ENCODE measurements at regions not wholly inside any gene's neighbourhood (a gene's known extent, or its start where the extent isn't known, plus 50 kb on each side); places are given as distances from the start of the nearest gene placed in this dataset.

GRCh38 chr15:79378394-79379109 lies 53.6 kb upstream of the MINAR1 start:
- no peak for TF ChIP-seq EZH2phosphoT487 (IDR thresholded peaks at IDR 0.05; ENCODE audit: borderline replicate concordance)
- TF ChIP-seq, protein P1, sequence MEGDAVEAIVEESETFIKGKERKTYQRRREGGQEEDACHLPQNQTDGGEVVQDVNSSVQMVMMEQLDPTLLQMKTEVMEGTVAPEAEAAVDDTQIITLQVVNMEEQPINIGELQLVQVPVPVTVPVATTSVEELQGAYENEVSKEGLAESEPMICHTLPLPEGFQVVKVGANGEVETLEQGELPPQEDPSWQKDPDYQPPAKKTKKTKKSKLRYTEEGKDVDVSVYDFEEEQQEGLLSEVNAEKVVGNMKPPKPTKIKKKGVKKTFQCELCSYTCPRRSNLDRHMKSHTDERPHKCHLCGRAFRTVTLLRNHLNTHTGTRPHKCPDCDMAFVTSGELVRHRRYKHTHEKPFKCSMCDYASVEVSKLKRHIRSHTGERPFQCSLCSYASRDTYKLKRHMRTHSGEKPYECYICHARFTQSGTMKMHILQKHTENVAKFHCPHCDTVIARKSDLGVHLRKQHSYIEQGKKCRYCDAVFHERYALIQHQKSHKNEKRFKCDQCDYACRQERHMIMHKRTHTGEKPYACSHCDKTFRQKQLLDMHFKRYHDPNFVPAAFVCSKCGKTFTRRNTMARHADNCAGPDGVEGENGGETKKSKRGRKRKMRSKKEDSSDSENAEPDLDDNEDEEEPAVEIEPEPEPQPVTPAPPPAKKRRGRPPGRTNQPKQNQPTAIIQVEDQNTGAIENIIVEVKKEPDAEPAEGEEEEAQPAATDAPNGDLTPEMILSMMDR (conservative IDR thresholded peaks at IDR 0.05; ENCODE audit: low read length) = no peak
- Histone ChIP-seq H3K4me2 (ENCODE audit: low read depth, low read length, poor library complexity, severe bottlenecking) (no peak overlapping the region), H3K4me3 (ENCODE audit: low read length, poor library complexity, severe bottlenecking) (no peak overlapping the region), H3K36me3 (ENCODE audit: insufficient read depth, low read length) (no peaks in the 10 kb centered on the region), H3K9me2 (replicated peaks; ENCODE audit: low read depth, low read length) (no peaks in the 10 kb centered on the region), H2AFZ (ENCODE audit: low read length) (no peak overlapping the region), H3K9ac (ENCODE audit: low read depth, low read length, poor library complexity, severe bottlenecking) (no peak overlapping the region), H3K27me3 (ENCODE audit: insufficient read depth, low read length, poor library complexity, severe bottlenecking) (no peaks in the 10 kb centered on the region), H4K20me1 (ENCODE audit: insufficient read depth, low read length, poor library complexity, severe bottlenecking) (no peaks in the 10 kb centered on the region), H3K79me2 (ENCODE audit: insufficient read depth, low read length) (no peaks in the 10 kb centered on the region), H3K4me1 (ENCODE audit: insufficient read depth, low read length, poor library complexity, severe bottlenecking) (no peaks in the 10 kb centered on the region), H3K9me3 (ENCODE audit: insufficient read depth, low read depth, low read length) (no peaks in the 10 kb centered on the region), H3F3A (ENCODE audit: low read depth) (no peaks in the 10 kb centered on the region)

DNA sequence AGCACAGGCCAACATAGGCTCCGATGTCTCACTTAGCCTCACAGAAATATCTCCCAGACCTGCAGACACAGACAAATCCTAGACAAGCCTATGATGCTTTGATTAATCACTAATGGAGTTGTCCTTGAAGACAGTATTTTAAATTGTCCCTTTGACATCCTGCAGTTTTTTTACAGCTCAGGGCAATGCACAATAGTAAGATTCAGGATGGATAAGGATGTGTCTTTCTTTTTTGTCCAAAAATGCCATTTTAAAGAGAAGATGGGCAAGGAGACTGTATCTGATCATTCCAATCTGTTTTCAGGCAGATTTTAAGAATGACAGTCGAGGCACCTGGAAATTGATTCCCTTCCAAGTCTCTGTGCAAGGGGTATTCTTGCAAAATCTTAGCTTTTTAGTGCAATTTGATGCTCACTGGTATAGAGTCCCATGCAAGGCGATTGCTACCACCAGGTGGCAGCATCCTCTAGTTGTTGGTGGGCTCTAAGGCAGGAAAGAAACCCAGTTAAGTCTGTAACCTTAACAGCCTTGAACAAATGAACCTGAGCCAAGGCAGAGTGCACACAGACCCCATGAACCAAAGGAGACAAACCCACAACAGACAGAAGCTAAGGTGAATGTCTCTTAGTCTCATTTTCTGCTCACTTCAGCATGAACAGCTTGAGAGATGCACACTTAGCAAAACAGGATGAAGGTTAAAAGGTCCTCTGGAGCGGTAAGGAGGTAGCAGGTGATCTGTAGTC lies 51.2 kb upstream of the MINAR1 start:
- Histone ChIP-seq H2AFZ (ENCODE audit: low read length) (0 out of 2 replicates have a peak overlapping the region, but pooled peaks have one; percentile 1), H3K27me3 (ENCODE audit: insufficient read depth, low read length, poor library complexity, severe bottlenecking) (no peaks in the 10 kb centered on the region), H3K9me3 (ENCODE audit: insufficient read depth, low read depth, low read length) (no peaks in the 10 kb centered on the region), H3K36me3 (ENCODE audit: insufficient read depth, low read length) (no peaks in the 10 kb centered on the region), H3K9me2 (replicated peaks; ENCODE audit: low read depth, low read length) (no peaks in the 10 kb centered on the region), H3K79me2 (ENCODE audit: insufficient read depth, low read length) (no peaks in the 10 kb centered on the region), H3F3A (ENCODE audit: low read depth) (no peaks in the 10 kb centered on the region), H3K4me2 (ENCODE audit: low read depth, low read length, poor library complexity, severe bottlenecking) (no peak overlapping the region), H3K4me3 (ENCODE audit: low read length, poor library complexity, severe bottlenecking) (no peak overlapping the region), H3K9ac (ENCODE audit: low read depth, low read length, poor library complexity, severe bottlenecking) (no peak overlapping the region), H3K4me1 (ENCODE audit: insufficient read depth, low read length, poor library complexity, severe bottlenecking) (no peaks in the 10 kb centered on the region), H4K20me1 (ENCODE audit: insufficient read depth, low read length, poor library complexity, severe bottlenecking) (no peaks in the 10 kb centered on the region)
- TF ChIP-seq, protein P1 (conservative IDR thresholded peaks at IDR 0.05; ENCODE audit: low read length) = peak; percentile 97
- no peak for TF ChIP-seq EZH2phosphoT487 (IDR thresholded peaks at IDR 0.05; ENCODE audit: borderline replicate concordance)

GRCh38 chr15:79381593-79381992 lies 50.5 kb upstream of the MINAR1 start:
- TF ChIP-seq, protein P1 (conservative IDR thresholded peaks at IDR 0.05; ENCODE audit: low read length) = no peak
- no peak for TF ChIP-seq EZH2phosphoT487 (IDR thresholded peaks at IDR 0.05; ENCODE audit: borderline replicate concordance)

More at GRCh38 chr15:79381593-79381992, 50.5 kb upstream of the MINAR1 start:
- H3K4me3 ChIP-seq (ENCODE audit: low read length, poor library complexity, severe bottlenecking) = no peak overlapping the region
- no peak overlapping the region for H3K4me2 ChIP-seq (ENCODE audit: low read depth, low read length, poor library complexity, severe bottlenecking)
- H3K27me3 ChIP-seq (ENCODE audit: insufficient read depth, low read length, poor library complexity, severe bottlenecking) = no peaks in the 10 kb centered on the region
- no peaks in the 10 kb centered on the region for H3K4me1 ChIP-seq (ENCODE audit: insufficient read depth, low read length, poor library complexity, severe bottlenecking)
- 0 out of 2 replicates have a peak overlapping the region, but pooled peaks have one; percentile 1 for H2AFZ ChIP-seq (ENCODE audit: low read length)
- no peaks in the 10 kb centered on the region for H4K20me1 ChIP-seq (ENCODE audit: insufficient read depth, low read length, poor library complexity, severe bottlenecking)
- no peaks in the 10 kb centered on the region for H3K9me2 ChIP-seq (replicated peaks; ENCODE audit: low read depth, low read length)
- no peaks in the 10 kb centered on the region for H3K79me2 ChIP-seq (ENCODE audit: insufficient read depth, low read length)
- H3K36me3 ChIP-seq (ENCODE audit: insufficient read depth, low read length) = no peaks in the 10 kb centered on the region
- no peaks in the 10 kb centered on the region for H3F3A ChIP-seq (ENCODE audit: low read depth)
- no peak overlapping the region for H3K9ac ChIP-seq (ENCODE audit: low read depth, low read length, poor library complexity, severe bottlenecking)
- H3K9me3 ChIP-seq (ENCODE audit: insufficient read depth, low read depth, low read length) = no peaks in the 10 kb centered on the region
